Prostate gland (tissue), 1 donor: ENCODE measurements at regions not wholly inside any gene's neighbourhood (a gene's known extent, or its start where the extent isn't known, plus 50 kb on each side); places are given as distances from the start of the nearest gene placed in this dataset.

Source experiments
- POLR2A ChIP-seq: fragments of 450-650 bp; IDR thresholded peaks from one replicate; pipeline ENCODE4 v1.6.1; 2016; ENCODE audit warnings: antibody characterized with exemption, mild to moderate bottlenecking
- POLR2AphosphoS5 ChIP-seq: sonication (generic); formaldehyde crosslinking; IDR thresholded peaks from one replicate; pipeline ENCODE4 v1.6.1; 2017; ENCODE audit warnings: antibody characterized with exemption

DNA sequence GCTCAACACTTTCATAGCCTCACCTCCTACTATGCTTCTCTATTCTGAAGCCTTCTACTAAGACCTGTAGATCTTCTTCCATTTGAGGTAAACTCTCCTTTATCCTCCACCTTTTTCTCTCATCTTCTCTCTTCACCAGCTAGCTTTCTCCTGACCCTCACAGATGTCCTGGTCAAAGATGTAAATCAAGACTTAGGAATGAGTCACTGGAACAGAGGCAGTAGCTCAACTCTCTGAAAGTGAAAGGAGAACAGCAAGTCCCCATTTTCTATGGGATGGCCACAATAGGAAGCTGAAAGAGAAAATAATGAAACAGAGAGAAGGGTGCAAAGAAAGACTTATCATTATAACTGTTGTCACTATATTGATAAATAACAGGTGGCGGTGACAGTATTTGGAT lies 86.1 kb upstream of the DOCK9 start:
- no peak for TF ChIP-seq POLR2A
- TF ChIP-seq POLR2AphosphoS5: no peak
